ENCODE measurements at regions not wholly inside any gene's neighbourhood (a gene's known extent, or its start where the extent isn't known, plus 50 kb on each side); places are given as distances from the start of the nearest gene placed in this dataset.

GRCh38 chr9:108265065-108265464 is 590.7 kb downstream of the ACTL7B start:
- H3K4me2 ChIP-seq (replicated peaks; ENCODE audit: extremely low read depth, low read length, poor library complexity, severe bottlenecking), result no peak overlapping the region
- H3K4me3 Mint-ChIP-seq, result no peak overlapping the region
- no peaks in the 10 kb centered on the region for H3K36me3 Mint-ChIP-seq
- H3K9me3 Mint-ChIP-seq, result peaks cover 3 to 12% (median 7%) of the 10 kb centered on the region in 7 donors
- DNase-seq, result no peak
- H3K27ac Mint-ChIP-seq, result no peak overlapping the region
- H3K9ac ChIP-seq (ENCODE audit: insufficient read depth, low read length, poor library complexity, severe bottlenecking), result no peak overlapping the region
- H3K4me1 ChIP-seq (ENCODE audit: control insufficient read depth in 1 of 2, insufficient read depth in 2 of 2, low read length in 2 of 2), result peaks cover 27 to 37% of the 10 kb centered on the region in 2 donors
- H3K27me3 Mint-ChIP-seq (ENCODE audit: low read depth in 3 of 3), result peaks cover 0 to 2% (median 2%) of the 10 kb centered on the region in 3 donors
- no CpG with 5 or more reads among the region's 1 CpG for WGBS (ENCODE audit: insufficient coverage)
- H3K4me1 Mint-ChIP-seq, result peaks cover 37% of the 10 kb centered on the region
- intact Hi-C loops (cut with micrococcal nuclease), result no loop called here
- H3K27me3 ChIP-seq (ENCODE audit: control insufficient read depth in 2 of 2, insufficient read depth in 2 of 2, low read length in 2 of 2), result no peaks in the 10 kb centered on the region
- no peaks in the 10 kb centered on the region for H3K79me2 ChIP-seq (ENCODE audit: insufficient read depth, low read length)
- H3K4me3 ChIP-seq (replicated peaks in 1 of 3; ENCODE audit: low read depth in 2 of 3, low read length in 3 of 3), result no peak overlapping the region
- H3K27ac ChIP-seq (ENCODE audit: low read depth in 1 of 2, low read length in 2 of 2), result no peak overlapping the region
- H3K9me3 ChIP-seq (replicated peaks in 1 of 2; ENCODE audit: control insufficient read depth in 1 of 2, insufficient read depth in 1 of 2, low read length in 2 of 2), result no peaks in the 10 kb centered on the region
- H3K36me3 ChIP-seq (replicated peaks in 1 of 2; ENCODE audit: control insufficient read depth in 1 of 2, insufficient read depth in 2 of 2, low read length in 2 of 2), result no peaks in the 10 kb centered on the region
- H2AFZ ChIP-seq (ENCODE audit: insufficient read depth, low read depth, low read length, poor library complexity, severe bottlenecking), result no peak overlapping the region
- TF ChIP-seq, protein P1, sequence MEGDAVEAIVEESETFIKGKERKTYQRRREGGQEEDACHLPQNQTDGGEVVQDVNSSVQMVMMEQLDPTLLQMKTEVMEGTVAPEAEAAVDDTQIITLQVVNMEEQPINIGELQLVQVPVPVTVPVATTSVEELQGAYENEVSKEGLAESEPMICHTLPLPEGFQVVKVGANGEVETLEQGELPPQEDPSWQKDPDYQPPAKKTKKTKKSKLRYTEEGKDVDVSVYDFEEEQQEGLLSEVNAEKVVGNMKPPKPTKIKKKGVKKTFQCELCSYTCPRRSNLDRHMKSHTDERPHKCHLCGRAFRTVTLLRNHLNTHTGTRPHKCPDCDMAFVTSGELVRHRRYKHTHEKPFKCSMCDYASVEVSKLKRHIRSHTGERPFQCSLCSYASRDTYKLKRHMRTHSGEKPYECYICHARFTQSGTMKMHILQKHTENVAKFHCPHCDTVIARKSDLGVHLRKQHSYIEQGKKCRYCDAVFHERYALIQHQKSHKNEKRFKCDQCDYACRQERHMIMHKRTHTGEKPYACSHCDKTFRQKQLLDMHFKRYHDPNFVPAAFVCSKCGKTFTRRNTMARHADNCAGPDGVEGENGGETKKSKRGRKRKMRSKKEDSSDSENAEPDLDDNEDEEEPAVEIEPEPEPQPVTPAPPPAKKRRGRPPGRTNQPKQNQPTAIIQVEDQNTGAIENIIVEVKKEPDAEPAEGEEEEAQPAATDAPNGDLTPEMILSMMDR (IDR thresholded peaks at IDR 0.05), result no peak
- no peaks in the 10 kb centered on the region for H4K20me1 ChIP-seq (ENCODE audit: insufficient read depth, low read length)

DNA sequence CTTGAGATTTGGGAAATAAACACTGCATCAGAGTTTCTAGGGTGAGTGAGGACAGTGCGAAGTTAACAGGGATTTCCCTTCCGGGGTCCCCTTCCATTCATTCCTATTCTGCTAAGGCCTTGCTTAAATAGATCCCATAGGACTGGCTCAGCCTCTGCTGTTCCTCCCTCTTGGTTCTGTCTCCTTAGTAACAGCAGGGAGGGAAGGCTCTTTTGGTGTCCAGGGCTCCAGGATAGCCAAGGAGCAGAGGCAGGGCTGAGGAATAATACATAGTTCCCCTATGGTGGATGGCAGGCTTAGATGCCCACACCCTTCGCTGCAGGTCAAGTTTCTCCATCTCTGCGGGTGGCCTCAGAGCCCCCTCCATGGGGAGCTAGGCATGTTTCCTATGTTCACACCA is 591.7 kb downstream of the ACTL7B start:
- Histone ChIP-seq H3K4me2 (replicated peaks; ENCODE audit: extremely low read depth, low read length, poor library complexity, severe bottlenecking) (no peak overlapping the region), H4K20me1 (ENCODE audit: insufficient read depth, low read length) (no peaks in the 10 kb centered on the region), H2AFZ (ENCODE audit: insufficient read depth, low read depth, low read length, poor library complexity, severe bottlenecking) (no peak overlapping the region), H3K9me3 (replicated peaks in 1 of 2; ENCODE audit: control insufficient read depth in 1 of 2, insufficient read depth in 1 of 2, low read length in 2 of 2) (no peaks in the 10 kb centered on the region), H3K27me3 (ENCODE audit: control insufficient read depth in 2 of 2, insufficient read depth in 2 of 2, low read length in 2 of 2) (no peaks in the 10 kb centered on the region), H3K4me3 (replicated peaks in 1 of 3; ENCODE audit: low read depth in 2 of 3, low read length in 3 of 3) (no peak overlapping the region), H3K4me1 (ENCODE audit: control insufficient read depth in 1 of 2, insufficient read depth in 2 of 2, low read length in 2 of 2) (peaks cover 17 to 27% of the 10 kb centered on the region in 2 donors), H3K79me2 (ENCODE audit: insufficient read depth, low read length) (no peaks in the 10 kb centered on the region), H3K9ac (ENCODE audit: insufficient read depth, low read length, poor library complexity, severe bottlenecking) (no peak overlapping the region), H3K36me3 (replicated peaks in 1 of 2; ENCODE audit: control insufficient read depth in 1 of 2, insufficient read depth in 2 of 2, low read length in 2 of 2) (no peaks in the 10 kb centered on the region), H3K27ac (ENCODE audit: low read depth in 1 of 2, low read length in 2 of 2) (no peak overlapping the region)
- no peak for DNase-seq
- intact Hi-C loops (cut with micrococcal nuclease), result no loop called here
- Mint-ChIP-seq H3K4me3 (no peak overlapping the region), H3K27ac (peak overlapping the region in 1 of 7 donors; percentile 58), H3K4me1 (peaks cover 27% of the 10 kb centered on the region), H3K36me3 (no peaks in the 10 kb centered on the region), H3K9me3 (peaks cover 3 to 12% (median 7%) of the 10 kb centered on the region in 7 donors), H3K27me3 (ENCODE audit: low read depth in 3 of 3) (peaks cover 0 to 3% (median 2%) of the 10 kb centered on the region in 3 donors)
- 52% methylated on average over 2 of the region's 4 CpGs for WGBS (ENCODE audit: insufficient coverage)
- TF ChIP-seq, protein P1 (IDR thresholded peaks at IDR 0.05), result no peak

All from CD14-positive monocyte (primary cell).